ENCODE measurements at regions not wholly inside any gene's neighbourhood (a gene's known extent, or its start where the extent isn't known, plus 50 kb on each side); places are given as distances from the start of the nearest gene placed in this dataset.

DNA sequence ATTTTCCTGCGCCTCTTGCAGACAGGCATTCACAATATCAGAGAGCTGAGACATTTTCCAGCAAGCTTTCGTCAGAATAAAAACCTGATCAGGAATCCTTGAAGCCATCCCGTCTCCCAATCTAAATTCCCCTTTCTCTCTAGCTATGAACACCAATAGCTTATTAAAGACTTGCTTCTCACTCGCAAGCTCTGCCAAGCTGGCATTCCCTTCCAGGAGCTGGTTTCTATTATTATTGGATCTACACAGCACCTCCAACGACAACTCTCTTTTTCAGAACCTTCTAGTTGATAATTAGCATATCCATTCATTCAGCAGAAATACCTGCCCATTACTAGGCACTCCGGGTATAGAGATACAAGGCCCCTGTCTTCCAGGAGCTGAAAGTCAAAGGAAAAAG lies 350.3 kb downstream of the MTX2 start:
- no peak for DNase-seq

DNA sequence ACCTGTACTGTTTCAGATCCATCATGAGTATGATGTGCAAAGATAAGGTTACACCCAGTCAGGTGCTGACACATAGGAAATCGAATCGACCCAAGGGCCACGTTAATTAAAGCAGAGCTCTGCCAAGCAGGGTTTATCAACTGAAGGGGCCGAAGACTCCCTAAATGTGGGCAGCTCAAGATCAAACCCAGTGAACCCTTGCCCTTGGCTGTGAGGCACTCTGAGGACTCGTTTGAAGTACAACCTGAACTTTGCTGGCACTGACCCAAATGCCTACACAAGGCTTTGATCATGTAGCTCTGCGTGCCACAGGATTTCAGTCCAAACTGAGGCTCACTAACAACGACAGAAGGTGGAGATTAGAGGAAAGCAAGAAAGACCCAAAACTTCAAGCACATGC lies 352.1 kb downstream of the MTX2 start:
- DNase-seq: no peak

DNA sequence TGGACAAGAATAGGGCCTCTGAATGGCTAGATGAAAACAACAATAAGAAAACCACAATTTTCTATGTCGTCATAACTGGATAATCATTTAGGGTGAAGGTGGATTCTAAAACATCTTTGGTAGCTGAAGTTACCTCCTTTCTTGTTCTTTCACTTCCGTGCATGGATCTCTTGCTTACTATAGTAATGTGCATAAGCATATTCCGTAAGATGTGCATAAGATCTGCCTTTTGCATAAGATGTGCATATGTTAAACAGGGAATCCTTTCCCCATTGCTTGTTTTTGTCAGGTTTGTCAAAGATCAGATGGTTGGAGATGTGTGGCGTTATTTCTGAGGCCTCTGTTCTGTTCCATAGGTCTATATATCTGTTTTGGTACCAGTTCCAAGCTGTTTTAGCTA lies 353.6 kb downstream of the MTX2 start:
- DNase-seq: no peak

DNA sequence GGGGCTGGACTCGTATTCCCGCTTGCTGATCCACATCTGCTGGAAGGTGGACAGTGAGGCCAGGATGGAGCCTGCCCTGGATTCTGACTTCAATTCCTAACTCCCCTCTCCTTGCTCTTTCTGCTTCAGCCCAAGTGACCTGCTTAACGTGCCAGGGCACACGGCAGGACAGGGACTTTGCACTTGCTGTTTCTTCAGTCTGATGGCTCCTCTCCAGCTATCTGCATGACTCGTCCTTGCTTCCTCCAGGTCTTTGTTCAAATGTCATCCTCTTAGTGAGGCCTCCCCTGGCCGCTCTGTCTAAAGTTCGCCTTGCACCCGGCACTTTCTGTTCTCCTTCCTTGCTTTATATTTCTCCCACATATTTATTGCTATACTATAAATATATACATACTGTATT lies 357.6 kb downstream of the MTX2 start:
- no peak for DNase-seq

DNA sequence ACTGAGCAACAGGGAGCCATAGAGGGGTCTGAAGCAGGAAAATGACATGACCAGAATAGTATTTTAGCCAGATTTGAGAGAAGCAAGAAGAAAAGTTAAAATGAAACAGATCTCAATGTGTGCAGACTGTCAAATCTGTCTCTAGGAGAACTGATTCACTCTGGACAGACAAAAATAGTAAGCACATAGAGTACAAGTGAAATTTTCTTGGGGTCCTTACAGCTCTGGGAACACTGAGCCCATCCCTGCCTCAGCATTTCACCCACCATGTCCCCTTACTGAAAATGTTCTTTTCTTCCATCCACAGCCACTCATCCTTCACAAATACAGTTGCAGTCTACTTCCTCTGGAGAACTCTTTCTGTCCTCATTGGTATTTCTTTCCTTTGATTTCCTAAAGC lies 359.2 kb downstream of the MTX2 start:
- DNase-seq: no peak

DNA sequence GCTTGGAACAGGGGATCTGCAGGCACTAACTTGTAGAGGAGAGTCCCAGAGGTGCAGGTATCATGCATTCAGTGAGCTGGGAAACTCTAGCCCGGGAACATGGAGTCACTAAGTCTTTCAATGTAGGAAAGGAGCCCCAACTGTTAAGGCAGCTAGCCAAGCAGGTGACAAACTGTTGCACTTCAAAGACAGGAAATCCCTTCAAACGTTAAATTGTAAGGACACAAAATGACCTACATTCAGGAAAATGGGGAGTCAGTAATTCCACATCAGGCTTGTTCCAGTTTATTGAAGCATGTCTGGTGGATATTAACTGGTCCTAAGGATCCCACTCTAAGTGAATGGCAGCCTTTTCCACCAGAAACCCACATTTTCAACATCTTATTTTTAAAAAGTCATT lies 364.5 kb downstream of the MTX2 start:
- DNase-seq: no peak

DNA sequence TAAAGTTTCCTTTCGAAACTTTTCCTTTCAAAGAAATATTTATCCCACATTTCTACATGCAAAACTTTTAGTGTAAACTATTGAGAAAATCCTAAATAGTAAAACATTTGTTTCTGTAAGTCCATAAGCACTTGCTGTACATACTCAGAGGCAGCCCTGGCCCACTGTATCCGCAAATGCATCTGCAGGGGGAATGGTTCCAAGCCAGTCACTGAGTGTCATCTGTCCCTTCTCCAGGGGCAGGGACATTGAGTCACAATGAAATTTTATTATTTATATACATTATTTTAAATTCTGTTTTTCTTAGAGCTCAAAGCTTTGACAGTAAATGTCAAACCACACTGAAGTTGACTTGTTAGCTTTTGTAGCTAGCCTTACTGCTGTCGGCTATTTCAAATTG lies 367.2 kb downstream of the MTX2 start:
- no peak for DNase-seq

DNA sequence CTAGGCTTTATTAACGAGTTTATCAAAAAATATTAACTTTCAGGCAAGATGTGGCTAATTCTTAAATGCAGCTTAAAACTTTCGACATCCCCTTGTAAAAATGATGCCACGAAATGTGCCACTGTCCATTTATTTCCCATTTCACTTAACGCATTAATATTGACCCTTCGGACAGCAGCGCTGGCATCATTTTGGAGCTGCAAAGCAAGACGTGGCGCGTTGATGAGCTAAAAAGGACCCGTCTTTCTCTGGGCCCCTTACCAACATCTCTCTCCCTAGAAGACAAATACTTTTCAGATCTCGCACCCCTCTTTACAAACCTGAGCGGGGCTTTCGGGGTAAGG lies 367.9 kb downstream of the MTX2 start:
- DNase-seq: no peak

DNA sequence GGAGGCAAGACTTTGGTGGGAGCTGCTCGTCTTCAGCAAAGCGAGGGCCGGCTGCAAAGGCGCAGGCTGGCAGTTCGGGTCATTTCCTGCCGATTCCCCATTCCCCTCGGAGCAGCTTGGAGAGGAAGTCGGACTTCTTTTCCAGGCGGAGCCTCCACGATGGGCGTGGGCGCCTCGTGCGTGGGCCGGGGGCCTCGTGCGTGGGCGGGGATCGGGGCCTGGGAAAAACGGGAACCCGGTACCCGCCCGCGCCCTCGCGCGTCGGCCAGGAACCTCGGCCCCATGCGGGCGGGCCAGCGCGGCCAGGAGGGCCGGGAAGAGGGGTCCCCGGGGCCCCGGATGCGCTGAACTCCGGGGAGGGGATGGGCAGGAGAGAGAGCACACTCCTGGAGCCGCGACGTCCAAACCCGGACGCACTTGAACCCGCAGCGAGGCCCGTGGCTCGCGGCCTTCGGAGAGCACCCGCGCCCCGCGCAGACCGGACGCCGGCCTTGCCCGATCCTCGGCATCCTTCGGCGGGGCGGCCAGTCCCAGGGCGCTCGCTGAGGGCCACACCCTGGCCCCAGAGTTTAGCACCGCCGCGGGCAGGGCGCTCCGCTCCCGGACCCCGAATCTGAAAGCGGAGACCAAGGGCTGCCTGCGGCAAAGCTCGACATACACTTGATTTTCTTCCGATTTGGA lies 368.4 kb downstream of the MTX2 start:
- DNase-seq: no peak

DNA sequence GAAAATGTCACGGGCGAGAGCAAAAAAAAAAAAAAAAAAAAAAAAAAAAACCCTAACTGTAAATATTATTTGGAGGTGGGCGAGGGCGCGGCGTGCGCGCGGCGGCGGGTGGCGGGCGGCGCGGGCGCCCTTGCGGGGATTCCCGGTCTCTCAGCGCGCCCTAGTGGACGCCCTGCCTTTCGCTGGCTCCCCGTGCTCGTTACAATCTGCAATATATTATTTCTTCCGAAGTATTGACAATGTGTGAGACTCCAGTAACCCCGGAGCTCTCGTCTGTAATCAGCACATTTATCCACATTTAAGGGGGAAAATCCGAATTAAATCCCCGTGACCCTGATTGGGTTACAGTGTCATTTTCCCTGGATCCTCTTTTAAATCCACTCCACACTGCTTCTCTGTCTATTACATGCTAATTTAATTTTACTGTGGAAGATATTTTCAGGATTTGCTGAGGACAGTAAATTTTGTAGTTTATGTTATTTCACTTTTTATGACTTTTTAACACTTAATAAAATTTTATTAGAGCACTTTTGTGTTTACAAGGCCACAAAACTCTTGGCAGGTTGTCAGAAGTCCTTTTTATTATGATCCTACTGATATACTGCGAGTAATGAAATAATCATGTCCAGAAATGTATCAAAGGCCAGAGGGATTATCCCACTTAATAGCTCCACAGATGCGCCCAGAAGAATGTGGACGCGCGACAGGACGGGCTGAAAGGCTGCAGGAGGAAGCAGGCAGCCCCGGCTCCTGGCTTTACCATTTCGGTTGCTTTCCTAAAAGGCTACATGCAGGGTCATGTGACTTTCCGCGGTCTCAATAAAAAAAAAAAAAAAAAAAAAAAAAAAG lies 369.1 kb downstream of the MTX2 start:
- DNase-seq: no peak

DNA sequence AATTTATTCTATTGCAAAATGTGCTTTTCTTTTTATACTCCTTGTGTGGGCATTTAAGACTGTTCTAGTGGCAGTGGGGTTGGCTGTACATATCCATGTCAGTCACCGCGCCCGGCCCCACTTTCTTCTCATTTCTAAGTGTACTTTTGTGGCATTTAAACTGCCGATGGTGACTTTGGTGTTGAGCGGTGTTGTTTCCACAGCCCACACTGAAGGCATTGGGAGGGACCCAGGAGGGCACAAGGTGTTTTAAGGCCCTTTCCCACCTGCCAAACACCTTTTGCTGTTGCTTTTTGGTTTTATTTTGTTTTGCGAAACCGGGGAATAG lies 369.7 kb downstream of the MTX2 start:
- DNase-seq: no peak

DNA sequence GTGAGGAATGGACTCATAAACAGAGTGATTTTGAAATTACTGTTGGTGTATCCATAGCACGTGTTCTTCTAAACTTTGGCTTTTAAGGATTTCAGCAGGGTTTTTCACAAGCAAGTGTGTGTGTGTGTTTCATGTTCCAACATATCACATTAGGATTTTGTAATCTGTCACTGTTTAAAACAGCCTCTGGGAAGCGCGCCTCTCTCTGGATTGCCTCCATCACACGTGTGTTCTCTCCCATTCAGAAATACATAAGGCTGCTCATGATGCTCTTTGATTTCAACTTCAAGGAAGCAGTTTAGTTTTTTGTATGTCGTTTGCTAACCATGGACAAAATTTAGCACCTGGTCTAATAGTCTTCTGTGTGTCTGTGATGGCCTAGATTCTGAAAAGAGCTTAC lies 370.4 kb downstream of the MTX2 start:
- no peak for DNase-seq

DNA sequence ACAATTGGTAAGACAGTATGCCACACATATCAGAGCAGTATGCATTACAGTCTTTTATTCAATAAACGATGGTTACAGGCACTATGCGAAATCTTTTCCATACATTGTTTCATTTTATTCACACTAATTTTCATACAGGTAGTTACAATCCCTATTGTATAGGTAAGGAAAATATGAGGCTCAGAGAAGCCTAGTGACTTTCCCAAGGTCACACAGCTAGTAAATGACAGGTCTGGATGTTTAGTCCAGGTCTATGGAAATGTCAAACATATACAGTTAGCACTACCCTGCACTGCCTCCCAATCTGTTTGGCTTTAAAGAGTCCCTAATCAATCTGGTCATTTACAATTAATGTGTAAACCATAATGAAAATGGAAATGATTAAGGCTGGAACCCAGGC lies 372.2 kb downstream of the MTX2 start:
- DNase-seq: no peak

DNA sequence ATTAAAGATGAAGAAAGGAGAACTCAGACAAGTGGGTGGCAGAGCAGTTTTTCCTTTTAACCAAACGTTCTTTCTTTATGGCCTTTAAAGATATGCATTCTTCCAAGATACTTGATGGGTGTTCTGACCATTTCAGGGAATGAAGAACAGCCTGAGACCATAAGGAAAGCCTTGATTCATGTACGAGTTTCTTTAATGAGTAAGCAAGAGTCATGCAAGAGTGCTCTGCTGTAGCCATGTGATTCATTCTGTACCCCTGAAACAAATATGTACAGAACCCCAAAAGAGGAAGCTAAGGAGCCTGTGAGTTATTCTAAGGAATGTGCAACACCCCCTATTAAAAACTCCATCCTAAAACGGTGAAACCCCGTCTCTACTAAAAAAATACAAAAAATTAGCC lies 372.8 kb downstream of the MTX2 start:
- DNase-seq: no peak

DNA sequence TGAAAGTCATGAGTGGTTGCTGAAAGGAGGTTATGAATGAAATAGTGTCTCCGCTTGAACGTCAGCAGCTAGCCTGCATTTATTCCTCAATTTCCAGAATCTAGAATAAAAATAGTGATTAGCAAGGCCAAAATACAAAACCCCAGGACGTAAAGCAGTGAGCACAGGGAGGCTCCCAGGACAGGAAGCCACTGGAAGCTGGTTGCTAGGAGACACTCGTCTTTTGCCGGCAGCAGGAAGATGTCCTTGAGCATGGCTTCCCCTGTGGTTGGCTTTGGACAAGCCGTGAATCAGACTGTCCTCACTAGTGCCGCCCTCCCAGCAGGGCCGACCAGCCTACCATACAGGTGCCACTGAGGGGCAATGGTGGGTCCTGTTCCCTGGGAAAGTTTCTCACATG lies 374.4 kb downstream of the MTX2 start:
- DNase-seq: no peak

DNA sequence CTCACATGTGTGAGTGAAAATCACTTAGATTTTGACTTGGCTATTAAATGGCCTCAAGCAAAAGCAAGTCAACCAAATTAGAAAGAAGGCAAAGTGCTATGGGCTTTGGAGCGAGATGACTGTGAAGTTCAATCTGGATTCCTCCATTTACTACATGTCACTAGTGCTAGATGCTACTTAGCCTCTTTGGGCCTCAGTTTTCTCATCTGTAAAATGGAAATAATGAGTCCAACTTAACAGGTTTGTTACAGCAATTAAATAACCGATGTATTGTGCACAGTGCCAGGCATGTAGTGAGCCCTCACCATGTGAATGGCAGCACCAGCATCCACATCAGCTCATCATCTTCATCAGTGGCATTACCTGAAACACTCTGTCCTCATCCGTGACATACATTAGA lies 376.3 kb downstream of the MTX2 start:
- DNase-seq: no peak

DNA sequence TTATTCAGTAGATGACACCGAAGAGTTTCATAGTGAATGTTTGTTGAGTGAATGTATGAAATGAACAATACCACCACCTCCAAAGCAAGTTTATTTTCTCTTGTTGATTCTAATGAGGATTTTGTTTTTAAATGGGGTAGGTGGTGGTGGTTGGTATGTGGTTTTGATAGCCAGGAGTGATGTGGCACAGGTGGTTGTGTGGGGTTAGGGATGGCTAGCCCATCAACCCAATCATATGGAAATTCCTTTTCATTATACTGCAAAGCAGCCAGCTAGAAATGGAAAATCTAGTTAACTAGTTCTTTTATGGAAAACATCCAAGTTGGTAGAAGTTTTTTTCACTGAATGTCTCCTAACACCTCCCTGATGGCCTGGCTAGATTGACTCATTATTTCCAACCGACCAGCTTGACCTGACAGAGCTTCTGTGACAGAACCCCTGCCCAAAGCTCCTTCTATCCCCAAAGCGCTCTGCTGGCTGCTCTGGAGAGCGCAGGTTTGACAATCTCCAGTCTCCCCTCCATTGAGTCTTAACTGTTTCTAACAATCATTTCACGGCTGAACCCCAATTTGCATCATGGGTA lies 376.9 kb downstream of the MTX2 start:
- no peak for DNase-seq

DNA sequence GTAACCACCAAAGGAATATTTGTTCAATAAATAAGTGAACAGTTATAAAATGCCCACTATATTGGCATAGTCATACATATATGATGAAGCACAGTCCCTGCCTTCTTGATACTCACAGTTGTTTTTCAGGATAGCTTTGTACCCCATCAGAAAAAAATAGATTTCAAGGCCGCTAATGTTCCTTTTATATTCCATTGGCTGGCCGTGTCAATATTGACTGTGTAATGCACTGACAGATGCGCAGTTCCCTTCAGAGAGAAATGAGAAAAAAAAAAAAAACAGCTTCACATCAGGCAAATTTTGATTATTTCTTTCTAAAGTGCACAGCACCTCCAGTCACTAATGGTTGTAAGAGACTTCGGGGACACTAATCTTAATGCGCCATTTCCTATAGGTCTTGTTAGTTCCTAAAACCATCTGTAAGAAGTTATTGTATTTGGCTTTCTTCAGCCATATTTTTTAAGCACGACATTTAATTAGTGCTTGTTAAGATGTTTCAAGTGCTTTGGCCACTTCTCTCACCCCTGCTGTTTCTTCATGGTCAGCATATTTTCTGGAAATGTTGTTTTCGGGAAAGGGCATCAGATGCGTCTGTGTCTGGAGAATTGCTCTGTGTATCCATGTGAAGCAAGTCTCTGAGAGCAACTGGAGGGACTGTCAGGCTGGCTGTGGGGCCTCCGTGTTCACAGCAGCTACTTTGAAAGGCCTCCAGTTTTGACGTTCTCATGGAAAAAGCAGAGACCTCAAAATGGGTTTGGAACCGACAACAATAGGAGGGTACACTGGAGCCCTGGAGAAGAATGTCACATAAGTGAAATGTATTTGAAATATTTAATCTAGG lies 378.3 kb downstream of the MTX2 start:
- DNase-seq: no peak

DNA sequence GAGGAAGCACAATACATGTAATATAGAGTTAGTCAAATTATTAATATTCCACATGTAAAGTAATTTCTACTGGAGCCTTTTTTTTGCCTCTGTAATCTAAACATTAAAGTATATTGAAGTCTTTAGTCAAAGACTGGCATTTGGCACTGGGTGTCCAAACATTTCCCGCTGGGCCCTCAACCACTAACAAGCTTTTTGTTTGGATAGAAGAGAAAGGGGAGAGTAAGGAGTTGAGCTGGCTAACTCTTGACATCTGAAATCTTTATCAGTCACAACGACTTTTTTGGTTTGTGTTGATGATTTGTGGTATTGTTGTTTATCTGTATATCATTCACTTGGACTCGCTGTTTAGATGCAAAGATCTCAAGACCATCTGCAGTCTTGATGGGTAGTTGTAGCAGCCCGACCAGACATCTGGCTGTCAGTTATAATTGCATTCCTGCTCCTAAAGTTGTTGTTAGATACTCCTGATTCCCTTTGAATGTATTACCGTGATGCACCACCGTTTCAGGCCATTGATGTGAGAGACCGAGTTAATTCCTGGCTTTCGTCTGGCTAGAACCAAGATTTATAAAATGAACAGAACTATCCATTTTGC lies 379.6 kb downstream of the MTX2 start:
- no peak for DNase-seq

DNA sequence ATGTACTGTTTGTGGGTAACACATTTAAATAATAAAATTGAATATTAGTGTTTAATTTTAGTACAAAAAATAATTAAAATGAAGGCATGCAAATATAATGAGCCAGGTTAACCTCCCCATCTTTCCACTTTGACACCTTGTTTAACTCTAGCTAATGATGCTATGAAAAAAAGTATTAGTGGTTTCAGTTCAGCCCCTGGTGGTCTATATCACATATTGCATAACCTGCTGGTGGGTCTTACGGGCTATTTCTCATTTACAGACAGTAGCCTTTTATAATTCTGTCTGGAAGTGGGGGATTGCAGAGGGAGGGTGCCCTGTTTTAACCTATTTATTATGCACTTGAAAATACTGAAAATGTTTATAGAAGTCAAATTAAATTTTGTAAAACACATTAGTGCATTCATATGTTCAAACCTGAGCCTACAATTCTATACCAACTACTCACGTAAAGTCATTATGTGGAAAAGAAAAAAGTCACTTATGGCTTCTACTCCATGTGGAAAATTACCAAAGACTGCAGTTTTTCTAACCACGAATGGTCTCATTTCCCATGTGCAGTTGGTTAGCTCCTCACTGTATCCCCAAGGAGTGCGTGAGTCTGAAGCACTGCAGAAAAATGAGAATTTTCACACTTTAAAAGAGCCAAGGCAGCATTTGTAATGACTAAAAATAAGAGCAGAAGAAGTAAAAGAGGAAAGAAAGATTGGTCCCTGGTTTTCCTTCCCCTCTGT lies 381.0 kb downstream of the MTX2 start:
- DNase-seq: no peak

DNA sequence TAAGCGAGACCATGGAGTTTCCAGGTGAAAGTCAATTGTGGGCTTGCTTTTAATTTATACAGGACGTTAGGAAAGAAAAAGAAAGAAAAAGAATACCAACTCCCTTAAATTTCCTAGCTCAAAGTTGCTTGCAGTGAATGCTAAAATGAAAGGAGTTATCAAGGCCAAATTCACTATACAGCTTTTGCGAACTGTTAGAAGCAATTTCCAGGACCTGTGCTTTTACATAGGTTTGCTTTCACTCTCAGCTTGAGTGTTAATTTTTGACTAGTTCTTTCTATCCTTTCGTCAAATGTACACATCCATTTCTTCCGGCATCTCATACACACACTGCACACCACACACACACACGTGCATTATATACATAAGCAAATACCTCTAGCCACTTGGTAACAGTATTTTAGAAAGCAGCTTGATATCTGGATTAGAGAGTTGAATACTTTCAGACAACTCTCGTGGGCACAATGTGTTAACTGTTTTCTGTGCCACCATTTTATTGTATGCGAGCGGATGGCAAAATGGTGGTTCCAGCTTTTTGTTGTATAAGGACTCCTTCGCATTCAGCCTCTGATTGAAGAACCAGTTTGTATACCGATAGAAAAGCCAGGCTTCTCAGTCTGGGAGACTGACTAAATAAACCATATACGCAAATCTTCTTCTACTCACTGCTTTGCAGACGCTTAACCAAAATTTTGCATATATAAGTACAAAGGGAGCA lies 381.8 kb downstream of the MTX2 start:
- DNase-seq: no peak
